Memory B cell (primary cell): ENCODE measurements at regions not wholly inside any gene's neighbourhood (a gene's known extent, or its start where the extent isn't known, plus 50 kb on each side); places are given as distances from the start of the nearest gene placed in this dataset.

ENCODE experiments used
- ATAC-seq: fragments of 150-1000 bp; cut with Tn5 transposase; 2 replicates; pipeline ENCODE4 v1.10.0; 2021; ENCODE audit warnings: low read depth, mild to moderate bottlenecking, moderate library complexity
- DNase-seq, 2 donors: peaks; one replicate each; pipeline ENCODE4 v3.0.0; 2022; ENCODE audit warnings: low spot score in 2 of 2
- H3K27ac Mint-ChIP-seq: one replicate; pipeline ENCODE4 v1.8.0; 2022; ENCODE audit warnings: mild to moderate bottlenecking, moderate library complexity, mixed read lengths
- H3K27me3 Mint-ChIP-seq: one replicate; pipeline ENCODE4 v1.8.0; 2022; ENCODE audit warnings: mixed read lengths
- H3K36me3 Mint-ChIP-seq: one replicate; pipeline ENCODE4 v1.8.0; 2022; ENCODE audit warnings: mild to moderate bottlenecking, mixed read lengths
- H3K4me1 Mint-ChIP-seq: one replicate; pipeline ENCODE4 v1.8.0; 2022; ENCODE audit warnings: mixed read lengths
- H3K4me3 Mint-ChIP-seq: one replicate; pipeline ENCODE4 v1.8.0; 2022; ENCODE audit warnings: mild to moderate bottlenecking, moderate library complexity, mixed read lengths
- H3K9me3 Mint-ChIP-seq: one replicate; pipeline ENCODE4 v1.8.0; 2022; ENCODE audit warnings: mixed read lengths

- H3K4me1 Mint-ChIP-seq, result no peaks in the 10 kb centered on the region
- no peak overlapping the region for H3K27ac Mint-ChIP-seq
- peaks cover 6% of the 10 kb centered on the region for H3K9me3 Mint-ChIP-seq
Measured at GRCh38 chr17:12365805-12366204, 299.9 kb upstream of the MYOCD start.

GRCh38 chr17:12369065-12369464, 296.6 kb upstream of the MYOCD start:
- Mint-ChIP-seq H3K9me3 (peaks cover 6% of the 10 kb centered on the region), H3K27me3 (peaks cover 1% of the 10 kb centered on the region), H3K4me1 (no peaks in the 10 kb centered on the region), H3K36me3 (no peaks in the 10 kb centered on the region), H3K4me3 (no peak overlapping the region), H3K27ac (no peak overlapping the region)
- DNase-seq (no peak), ATAC-seq (no peak)

More at GRCh38 chr17:12365805-12366204, 299.9 kb upstream of the MYOCD start:
- Mint-ChIP-seq H3K4me3 (no peak overlapping the region), H3K36me3 (peaks cover 4% of the 10 kb centered on the region), H3K27me3 (no peaks in the 10 kb centered on the region)
- no peak for DNase-seq
- no peak for ATAC-seq

GRCh38 chr17:12376276-12376675, 289.4 kb upstream of the MYOCD start:
- ATAC-seq, result no peak
- peaks cover 4% of the 10 kb centered on the region for H3K27me3 Mint-ChIP-seq
- H3K4me1 Mint-ChIP-seq, result no peaks in the 10 kb centered on the region
- no peak overlapping the region for H3K27ac Mint-ChIP-seq
- H3K9me3 Mint-ChIP-seq, result peaks cover 7% of the 10 kb centered on the region
- H3K4me3 Mint-ChIP-seq, result no peak overlapping the region
- H3K36me3 Mint-ChIP-seq, result no peaks in the 10 kb centered on the region
- DNase-seq, result no peak

- Mint-ChIP-seq H3K4me3 (no peak overlapping the region), H3K27ac (no peak overlapping the region), H3K9me3 (no peaks in the 10 kb centered on the region), H3K4me1 (no peaks in the 10 kb centered on the region), H3K36me3 (no peaks in the 10 kb centered on the region), H3K27me3 (peaks cover 1% of the 10 kb centered on the region)
- no peak for ATAC-seq
- DNase-seq, result no peak
Measured at GRCh38 chr17:12386225-12386624, 279.5 kb upstream of the MYOCD start.

GRCh38 chr17:12388226-12388625, 277.5 kb upstream of the MYOCD start:
- Mint-ChIP-seq H3K27ac (no peak overlapping the region), H3K4me3 (no peak overlapping the region), H3K9me3 (no peaks in the 10 kb centered on the region), H3K4me1 (no peaks in the 10 kb centered on the region), H3K36me3 (no peaks in the 10 kb centered on the region), H3K27me3 (no peaks in the 10 kb centered on the region)
- DNase-seq (no peak), ATAC-seq (no peak)

- Mint-ChIP-seq H3K4me1 (no peaks in the 10 kb centered on the region), H3K27me3 (no peaks in the 10 kb centered on the region), H3K27ac (no peak overlapping the region), H3K4me3 (no peak overlapping the region), H3K9me3 (no peaks in the 10 kb centered on the region), H3K36me3 (no peaks in the 10 kb centered on the region)
- no peak for ATAC-seq
- no peak for DNase-seq
Measured at GRCh38 chr17:12389421-12389820, 276.3 kb upstream of the MYOCD start.

GRCh38 chr17:12390631-12391030, 275.1 kb upstream of the MYOCD start:
- DNase-seq, result no peak
- H3K4me1 Mint-ChIP-seq, result no peaks in the 10 kb centered on the region
- no peaks in the 10 kb centered on the region for H3K36me3 Mint-ChIP-seq
- no peak overlapping the region for H3K4me3 Mint-ChIP-seq
- peaks cover 1% of the 10 kb centered on the region for H3K27me3 Mint-ChIP-seq
- no peak for ATAC-seq
- no peaks in the 10 kb centered on the region for H3K9me3 Mint-ChIP-seq
- H3K27ac Mint-ChIP-seq, result no peak overlapping the region

GRCh38 chr17:12391468-12391867, 274.2 kb upstream of the MYOCD start:
- H3K27me3 Mint-ChIP-seq, result peaks cover 1% of the 10 kb centered on the region
- DNase-seq, result no peak
- no peak overlapping the region for H3K27ac Mint-ChIP-seq
- ATAC-seq, result no peak
- peaks cover 2% of the 10 kb centered on the region for H3K9me3 Mint-ChIP-seq
- no peak overlapping the region for H3K4me3 Mint-ChIP-seq
- H3K36me3 Mint-ChIP-seq, result no peaks in the 10 kb centered on the region
- no peaks in the 10 kb centered on the region for H3K4me1 Mint-ChIP-seq

- H3K4me3 Mint-ChIP-seq, result no peak overlapping the region
- H3K9me3 Mint-ChIP-seq, result peaks cover 2% of the 10 kb centered on the region
- H3K4me1 Mint-ChIP-seq, result no peaks in the 10 kb centered on the region
- peaks cover 1% of the 10 kb centered on the region for H3K27me3 Mint-ChIP-seq
- no peaks in the 10 kb centered on the region for H3K36me3 Mint-ChIP-seq
- H3K27ac Mint-ChIP-seq, result no peak overlapping the region
- ATAC-seq, result no peak
- DNase-seq, result no peak
Measured at GRCh38 chr17:12395733-12396354, 269.8 kb upstream of the MYOCD start.

- Mint-ChIP-seq H3K4me3 (no peak overlapping the region), H3K4me1 (no peaks in the 10 kb centered on the region), H3K27ac (no peak overlapping the region), H3K27me3 (peaks cover 1% of the 10 kb centered on the region), H3K36me3 (no peaks in the 10 kb centered on the region), H3K9me3 (peaks cover 2% of the 10 kb centered on the region)
- ATAC-seq (no peak), DNase-seq (no peak)
Measured at GRCh38 chr17:12398441-12399051, 267.1 kb upstream of the MYOCD start.

GRCh38 chr17:12402963-12403622, 262.6 kb upstream of the MYOCD start:
- Mint-ChIP-seq H3K36me3 (no peaks in the 10 kb centered on the region), H3K27ac (no peak overlapping the region), H3K4me3 (no peak overlapping the region), H3K9me3 (no peaks in the 10 kb centered on the region), H3K4me1 (no peaks in the 10 kb centered on the region), H3K27me3 (no peaks in the 10 kb centered on the region)
- DNase-seq (no peak), ATAC-seq (no peak)

- Mint-ChIP-seq H3K27ac (no peak overlapping the region), H3K36me3 (no peaks in the 10 kb centered on the region), H3K4me3 (no peak overlapping the region), H3K27me3 (no peaks in the 10 kb centered on the region), H3K9me3 (no peaks in the 10 kb centered on the region), H3K4me1 (no peaks in the 10 kb centered on the region)
- ATAC-seq, result no peak
- DNase-seq, result no peak
Measured at GRCh38 chr17:12403881-12404398, 261.8 kb upstream of the MYOCD start.

GRCh38 chr17:12406623-12407215, 259.0 kb upstream of the MYOCD start:
- no peak overlapping the region for H3K27ac Mint-ChIP-seq

GRCh38 chr17:12407495-12408252, 258.0 kb upstream of the MYOCD start:
- Mint-ChIP-seq H3K27me3 (no peaks in the 10 kb centered on the region), H3K4me1 (no peaks in the 10 kb centered on the region), H3K36me3 (no peaks in the 10 kb centered on the region), H3K27ac (no peak overlapping the region), H3K9me3 (no peaks in the 10 kb centered on the region), H3K4me3 (no peak overlapping the region)
- ATAC-seq (no peak), DNase-seq (no peak)

More at GRCh38 chr17:12406623-12407215, 259.0 kb upstream of the MYOCD start:
- Mint-ChIP-seq H3K36me3 (no peaks in the 10 kb centered on the region), H3K9me3 (no peaks in the 10 kb centered on the region), H3K4me3 (no peak overlapping the region), H3K27me3 (no peaks in the 10 kb centered on the region), H3K4me1 (no peaks in the 10 kb centered on the region)
- no peak for ATAC-seq
- no peak for DNase-seq
